ENCODE measurements at regions not wholly inside any gene's neighbourhood (a gene's known extent, or its start where the extent isn't known, plus 50 kb on each side); places are given as distances from the start of the nearest gene placed in this dataset.

DNA sequence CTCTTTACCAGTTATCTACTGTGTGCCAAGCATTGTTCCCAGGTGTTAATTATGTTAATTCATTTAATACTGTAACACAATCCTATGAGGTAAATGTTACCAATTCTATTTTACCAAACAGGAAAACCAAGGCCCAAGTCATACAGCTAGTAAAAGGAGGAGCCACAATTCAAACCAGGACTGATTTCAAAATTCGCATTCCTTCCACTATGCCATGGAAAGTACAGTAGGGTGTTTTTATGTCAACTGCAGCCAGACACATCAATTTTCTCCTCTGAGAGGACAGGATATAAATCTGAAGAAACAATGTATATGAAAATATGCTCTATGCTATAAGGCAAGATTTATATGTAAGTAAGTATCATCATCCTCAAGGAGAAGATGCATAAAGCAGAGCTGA, 104.3 kb downstream of the RPL27A start:
- Histone ChIP-seq H3K4me3 (ENCODE audit: insufficient read depth, low read length, poor library complexity, severe bottlenecking) (no peak overlapping the region), H3K27ac (ENCODE audit: low read depth, low read length) (no peak overlapping the region), H3K79me2 (ENCODE audit: insufficient read depth, low read length) (no peaks in the 10 kb centered on the region), H3K4me2 (ENCODE audit: low read depth, low read length, poor library complexity, severe bottlenecking) (no peak overlapping the region), H2AFZ (ENCODE audit: low read depth, low read length, severe bottlenecking) (no peak overlapping the region), H3K9me2 (replicated peaks; ENCODE audit: insufficient read depth, low read length) (no peaks in the 10 kb centered on the region), H3K9ac (ENCODE audit: low read length) (no peak overlapping the region), H4K20me1 (ENCODE audit: low read depth, low read length) (no peaks in the 10 kb centered on the region), H3K36me3 (ENCODE audit: low read length) (no peaks in the 10 kb centered on the region), H3K9me3 (ENCODE audit: insufficient read depth, low read length) (no peaks in the 10 kb centered on the region), H3K27me3 (ENCODE audit: low read length) (no peaks in the 10 kb centered on the region), H3F3A (ENCODE audit: insufficient read depth) (no peaks in the 10 kb centered on the region)
- TF ChIP-seq, protein P1, sequence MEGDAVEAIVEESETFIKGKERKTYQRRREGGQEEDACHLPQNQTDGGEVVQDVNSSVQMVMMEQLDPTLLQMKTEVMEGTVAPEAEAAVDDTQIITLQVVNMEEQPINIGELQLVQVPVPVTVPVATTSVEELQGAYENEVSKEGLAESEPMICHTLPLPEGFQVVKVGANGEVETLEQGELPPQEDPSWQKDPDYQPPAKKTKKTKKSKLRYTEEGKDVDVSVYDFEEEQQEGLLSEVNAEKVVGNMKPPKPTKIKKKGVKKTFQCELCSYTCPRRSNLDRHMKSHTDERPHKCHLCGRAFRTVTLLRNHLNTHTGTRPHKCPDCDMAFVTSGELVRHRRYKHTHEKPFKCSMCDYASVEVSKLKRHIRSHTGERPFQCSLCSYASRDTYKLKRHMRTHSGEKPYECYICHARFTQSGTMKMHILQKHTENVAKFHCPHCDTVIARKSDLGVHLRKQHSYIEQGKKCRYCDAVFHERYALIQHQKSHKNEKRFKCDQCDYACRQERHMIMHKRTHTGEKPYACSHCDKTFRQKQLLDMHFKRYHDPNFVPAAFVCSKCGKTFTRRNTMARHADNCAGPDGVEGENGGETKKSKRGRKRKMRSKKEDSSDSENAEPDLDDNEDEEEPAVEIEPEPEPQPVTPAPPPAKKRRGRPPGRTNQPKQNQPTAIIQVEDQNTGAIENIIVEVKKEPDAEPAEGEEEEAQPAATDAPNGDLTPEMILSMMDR (IDR thresholded peaks at IDR 0.05; ENCODE audit: insufficient read depth, low read length, poor library complexity, severe bottlenecking) = no peak
- TF ChIP-seq EZH2phosphoT487 (conservative IDR thresholded peaks at IDR 0.05; ENCODE audit: low read length) = no peak

DNA sequence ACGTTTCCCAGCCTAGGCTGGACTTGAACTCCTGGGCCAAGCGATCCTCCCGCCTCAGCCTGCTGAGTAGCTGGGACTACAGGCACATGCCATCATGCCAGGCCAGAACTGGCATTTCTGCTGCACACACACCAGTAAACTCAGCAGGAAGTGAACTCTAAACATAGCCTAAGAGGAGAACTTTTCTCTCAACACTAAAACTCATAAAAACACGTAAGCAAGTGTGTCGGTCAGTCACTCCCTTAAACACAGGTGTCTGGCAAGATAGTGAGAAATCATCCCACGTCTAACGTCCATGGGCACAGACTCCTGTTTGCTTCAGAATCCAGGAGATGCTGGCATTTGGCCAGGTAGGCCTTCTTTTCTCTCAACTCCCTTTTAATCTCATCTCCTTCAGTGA, 104.8 kb downstream of the RPL27A start:
- no peaks in the 10 kb centered on the region for H3K9me2 ChIP-seq (replicated peaks; ENCODE audit: insufficient read depth, low read length)
- H3K27me3 ChIP-seq (ENCODE audit: low read length) = no peaks in the 10 kb centered on the region
- H3K9me3 ChIP-seq (ENCODE audit: insufficient read depth, low read length) = no peaks in the 10 kb centered on the region
- H3K4me3 ChIP-seq (ENCODE audit: insufficient read depth, low read length, poor library complexity, severe bottlenecking) = no peak overlapping the region
- no peaks in the 10 kb centered on the region for H3K36me3 ChIP-seq (ENCODE audit: low read length)
- H2AFZ ChIP-seq (ENCODE audit: low read depth, low read length, severe bottlenecking) = no peak overlapping the region
- H3K9ac ChIP-seq (ENCODE audit: low read length) = no peak overlapping the region
- no peaks in the 10 kb centered on the region for H3F3A ChIP-seq (ENCODE audit: insufficient read depth)
- H3K79me2 ChIP-seq (ENCODE audit: insufficient read depth, low read length) = no peaks in the 10 kb centered on the region
- H3K27ac ChIP-seq (ENCODE audit: low read depth, low read length) = no peak overlapping the region
- no peaks in the 10 kb centered on the region for H4K20me1 ChIP-seq (ENCODE audit: low read depth, low read length)
- TF ChIP-seq, protein P1 (IDR thresholded peaks at IDR 0.05; ENCODE audit: insufficient read depth, low read length, poor library complexity, severe bottlenecking) = no peak
- TF ChIP-seq EZH2phosphoT487 (conservative IDR thresholded peaks at IDR 0.05; ENCODE audit: low read length) = no peak
- no peak overlapping the region for H3K4me2 ChIP-seq (ENCODE audit: low read depth, low read length, poor library complexity, severe bottlenecking)

DNA sequence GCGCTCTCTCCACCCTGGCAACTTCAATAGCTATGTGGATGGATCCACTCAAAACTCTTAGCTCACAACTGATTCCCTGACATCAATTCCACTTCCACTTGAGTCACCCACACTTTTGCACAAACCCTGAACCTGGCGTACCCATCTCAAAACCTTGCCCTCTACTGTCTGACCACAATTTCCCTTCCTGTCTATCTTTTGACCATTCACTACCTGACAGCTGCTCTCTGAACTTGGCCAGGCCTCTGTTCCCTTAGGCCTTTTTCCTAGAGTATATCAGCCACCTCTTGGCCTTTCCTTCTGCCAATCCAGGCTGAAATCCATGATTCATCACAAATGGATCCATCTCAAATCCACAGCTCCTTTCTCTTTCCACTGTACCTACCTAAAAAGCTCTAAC, 106.0 kb downstream of the RPL27A start:
- Histone ChIP-seq H3K4me3 (ENCODE audit: insufficient read depth, low read length, poor library complexity, severe bottlenecking) (no peak overlapping the region), H4K20me1 (ENCODE audit: low read depth, low read length) (no peaks in the 10 kb centered on the region), H3K27me3 (ENCODE audit: low read length) (no peaks in the 10 kb centered on the region), H3K9me3 (ENCODE audit: insufficient read depth, low read length) (no peaks in the 10 kb centered on the region), H3K36me3 (ENCODE audit: low read length) (no peaks in the 10 kb centered on the region), H3K4me2 (ENCODE audit: low read depth, low read length, poor library complexity, severe bottlenecking) (no peak overlapping the region), H3K79me2 (ENCODE audit: insufficient read depth, low read length) (no peaks in the 10 kb centered on the region), H3F3A (ENCODE audit: insufficient read depth) (no peaks in the 10 kb centered on the region), H3K9me2 (replicated peaks; ENCODE audit: insufficient read depth, low read length) (no peaks in the 10 kb centered on the region), H2AFZ (ENCODE audit: low read depth, low read length, severe bottlenecking) (no peak overlapping the region), H3K9ac (ENCODE audit: low read length) (no peak overlapping the region), H3K27ac (ENCODE audit: low read depth, low read length) (no peak overlapping the region)
- TF ChIP-seq, protein P1 (IDR thresholded peaks at IDR 0.05; ENCODE audit: insufficient read depth, low read length, poor library complexity, severe bottlenecking) = no peak
- TF ChIP-seq EZH2phosphoT487 (conservative IDR thresholded peaks at IDR 0.05; ENCODE audit: low read length) = no peak
